ENCODE measurements at regions not wholly inside any gene's neighbourhood (a gene's known extent, or its start where the extent isn't known, plus 50 kb on each side); places are given as distances from the start of the nearest gene placed in this dataset.

DNA sequence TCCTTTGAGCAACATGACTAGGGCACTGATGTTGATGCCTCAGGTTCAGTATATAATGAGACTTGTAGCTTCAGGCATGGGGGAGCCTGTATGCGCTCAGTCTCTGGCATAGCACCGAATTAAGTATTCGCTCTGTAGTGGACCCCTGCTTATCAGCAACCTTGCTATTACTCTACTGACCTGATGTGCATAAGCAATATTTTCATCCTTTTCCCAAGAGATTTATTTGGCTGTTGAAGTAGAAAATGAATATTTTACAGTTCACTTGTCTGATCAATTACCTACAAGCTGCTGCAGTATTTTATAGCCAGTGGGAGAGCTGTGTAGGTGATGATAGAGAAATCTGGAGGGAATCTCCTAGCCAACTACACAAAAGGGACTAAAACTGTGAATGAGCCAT lies 781.6 kb upstream of the PHF14 start:
- H3K9me3 ChIP-seq (ENCODE audit: control insufficient read depth, low read length) = no peaks in the 10 kb centered on the region
- 95% methylated on average over 3 of the region's 3 CpGs; no CpG with 5 or more reads in 1 of the 2 experiments for WGBS, 2 experiments (ENCODE audit: insufficient coverage in 1 of 2, insufficient read length in 1 of 2)
- H3K27me3 ChIP-seq (ENCODE audit: control insufficient read depth, insufficient read depth, low read length, poor library complexity, severe bottlenecking) = no peaks in the 10 kb centered on the region
- Mint-ChIP-seq H3K27me3 (ENCODE audit: insufficient read depth) (no peaks in the 10 kb centered on the region), H3K4me3 (no peak overlapping the region), H3K9me3 (no peaks in the 10 kb centered on the region), H3K4me1 (peaks cover 25% of the 10 kb centered on the region), H3K27ac (no peak overlapping the region), H3K36me3 (ENCODE audit: low read depth) (no peaks in the 10 kb centered on the region)
- H3K9ac ChIP-seq (ENCODE audit: extremely low read depth, low read length, poor library complexity, severe bottlenecking) = no peak overlapping the region
- TF ChIP-seq, protein P1, sequence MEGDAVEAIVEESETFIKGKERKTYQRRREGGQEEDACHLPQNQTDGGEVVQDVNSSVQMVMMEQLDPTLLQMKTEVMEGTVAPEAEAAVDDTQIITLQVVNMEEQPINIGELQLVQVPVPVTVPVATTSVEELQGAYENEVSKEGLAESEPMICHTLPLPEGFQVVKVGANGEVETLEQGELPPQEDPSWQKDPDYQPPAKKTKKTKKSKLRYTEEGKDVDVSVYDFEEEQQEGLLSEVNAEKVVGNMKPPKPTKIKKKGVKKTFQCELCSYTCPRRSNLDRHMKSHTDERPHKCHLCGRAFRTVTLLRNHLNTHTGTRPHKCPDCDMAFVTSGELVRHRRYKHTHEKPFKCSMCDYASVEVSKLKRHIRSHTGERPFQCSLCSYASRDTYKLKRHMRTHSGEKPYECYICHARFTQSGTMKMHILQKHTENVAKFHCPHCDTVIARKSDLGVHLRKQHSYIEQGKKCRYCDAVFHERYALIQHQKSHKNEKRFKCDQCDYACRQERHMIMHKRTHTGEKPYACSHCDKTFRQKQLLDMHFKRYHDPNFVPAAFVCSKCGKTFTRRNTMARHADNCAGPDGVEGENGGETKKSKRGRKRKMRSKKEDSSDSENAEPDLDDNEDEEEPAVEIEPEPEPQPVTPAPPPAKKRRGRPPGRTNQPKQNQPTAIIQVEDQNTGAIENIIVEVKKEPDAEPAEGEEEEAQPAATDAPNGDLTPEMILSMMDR (conservative IDR thresholded peaks at IDR 0.05) = no peak
- no peak for DNase-seq
- no peaks in the 10 kb centered on the region for H3K36me3 ChIP-seq (ENCODE audit: control insufficient read depth, insufficient read depth, low read length)
- H3K27ac ChIP-seq (ENCODE audit: low read depth, low read length) = no peak overlapping the region
- no peak overlapping the region for H3K4me3 ChIP-seq (ENCODE audit: low read length)
- H3K4me1 ChIP-seq (ENCODE audit: control insufficient read depth, insufficient read depth, low read length) = peaks cover 4% of the 10 kb centered on the region

DNA sequence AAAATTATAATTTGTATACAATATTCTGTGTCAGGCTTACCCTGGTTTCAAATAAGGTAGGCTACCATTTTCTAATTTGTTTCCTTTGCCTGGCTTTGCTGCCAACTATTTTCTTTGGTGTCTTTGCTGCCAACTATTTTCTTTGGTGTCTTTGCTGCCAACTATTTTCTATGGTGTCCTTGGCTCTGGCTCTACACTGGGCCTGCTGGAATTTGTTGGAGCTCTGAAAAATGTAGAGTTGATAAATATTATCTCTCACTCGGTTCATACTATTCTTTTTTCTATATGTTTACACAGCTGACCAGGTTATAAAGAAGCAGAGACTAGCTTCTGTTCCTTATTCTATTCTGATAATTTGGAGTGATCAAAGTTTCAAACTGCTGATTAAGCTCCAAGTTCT lies 768.0 kb upstream of the PHF14 start:
- Mint-ChIP-seq H3K27ac (no peak overlapping the region), H3K36me3 (ENCODE audit: low read depth) (no peaks in the 10 kb centered on the region), H3K9me3 (no peaks in the 10 kb centered on the region), H3K4me1 (peaks cover 2% of the 10 kb centered on the region), H3K27me3 (ENCODE audit: insufficient read depth) (no peaks in the 10 kb centered on the region), H3K4me3 (no peak overlapping the region)
- Histone ChIP-seq H3K4me1 (ENCODE audit: control insufficient read depth, insufficient read depth, low read length) (no peaks in the 10 kb centered on the region), H3K9ac (ENCODE audit: extremely low read depth, low read length, poor library complexity, severe bottlenecking) (no peak overlapping the region), H3K27me3 (ENCODE audit: control insufficient read depth, insufficient read depth, low read length, poor library complexity, severe bottlenecking) (no peaks in the 10 kb centered on the region), H3K9me3 (ENCODE audit: control insufficient read depth, low read length) (no peaks in the 10 kb centered on the region), H3K36me3 (ENCODE audit: control insufficient read depth, insufficient read depth, low read length) (no peaks in the 10 kb centered on the region), H3K27ac (ENCODE audit: low read depth, low read length) (no peak overlapping the region), H3K4me3 (ENCODE audit: low read length) (no peak overlapping the region)
- no peak for DNase-seq
- TF ChIP-seq, protein P1 (conservative IDR thresholded peaks at IDR 0.05) = no peak
- 86% methylated on average over 1 of the region's 1 CpG; no CpG with 5 or more reads in 1 of the 2 experiments for WGBS, 2 experiments (ENCODE audit: insufficient coverage in 1 of 2, insufficient read length in 1 of 2)

DNA sequence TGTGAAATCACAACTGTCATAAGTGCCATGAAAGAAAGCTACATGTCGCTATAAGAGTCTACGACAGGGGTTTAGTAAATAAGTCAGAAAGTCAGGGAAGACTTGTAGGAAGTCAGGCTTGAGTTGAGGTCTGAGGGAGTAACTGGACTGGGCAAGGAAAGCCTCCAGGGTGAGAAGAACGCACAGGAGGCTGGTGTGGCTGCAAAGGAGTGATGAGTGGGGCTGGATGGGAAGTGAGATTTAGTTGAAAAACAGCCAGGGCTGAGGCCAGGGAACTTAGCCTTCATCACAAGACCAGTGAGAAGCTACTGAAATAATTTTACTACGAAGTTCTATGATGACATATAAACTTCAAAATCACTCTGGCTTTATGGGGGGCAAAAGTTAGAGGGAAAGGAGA lies 763.7 kb upstream of the PHF14 start:
- Histone ChIP-seq H3K9ac (ENCODE audit: extremely low read depth, low read length, poor library complexity, severe bottlenecking) (no peak overlapping the region), H3K27me3 (ENCODE audit: control insufficient read depth, insufficient read depth, low read length, poor library complexity, severe bottlenecking) (no peaks in the 10 kb centered on the region), H3K36me3 (ENCODE audit: control insufficient read depth, insufficient read depth, low read length) (no peaks in the 10 kb centered on the region), H3K9me3 (ENCODE audit: control insufficient read depth, low read length) (peaks cover 5% of the 10 kb centered on the region), H3K4me1 (ENCODE audit: control insufficient read depth, insufficient read depth, low read length) (no peaks in the 10 kb centered on the region), H3K4me3 (ENCODE audit: low read length) (no peak overlapping the region), H3K27ac (ENCODE audit: low read depth, low read length) (no peak overlapping the region)
- TF ChIP-seq, protein P1 (conservative IDR thresholded peaks at IDR 0.05) = no peak
- Mint-ChIP-seq H3K4me1 (no peaks in the 10 kb centered on the region), H3K27me3 (ENCODE audit: insufficient read depth) (no peaks in the 10 kb centered on the region), H3K27ac (no peak overlapping the region), H3K36me3 (ENCODE audit: low read depth) (no peaks in the 10 kb centered on the region), H3K4me3 (no peak overlapping the region), H3K9me3 (peaks cover 10% of the 10 kb centered on the region)
- DNase-seq = no peak
- WGBS, 2 experiments (ENCODE audit: insufficient coverage in 1 of 2, insufficient read length in 1 of 2) = 93 to 100% methylated on average over 2 to 4 of the region's 4 CpGs
